ENCODE measurements at regions not wholly inside any gene's neighbourhood (a gene's known extent, or its start where the extent isn't known, plus 50 kb on each side); places are given as distances from the start of the nearest gene placed in this dataset.
"Not testable (repeated sequence)": the region's sequence is repeated elsewhere in the genome, so short reads cannot be mapped to it uniquely, and the experiment has no call there.

- DNase-seq (ENCODE audit: low read depth), result peak; percentile 81
- no peak overlapping the region for H3K4me3 ChIP-seq (ENCODE audit: low read depth, low read length)
- no peak for TF ChIP-seq CTCF (IDR thresholded peaks at IDR 0.05; ENCODE audit: insufficient read depth, low read length)
Measured at GRCh38 chr13:89401264-89401675, 1730.1 kb downstream of the SLITRK5 start.

DNA sequence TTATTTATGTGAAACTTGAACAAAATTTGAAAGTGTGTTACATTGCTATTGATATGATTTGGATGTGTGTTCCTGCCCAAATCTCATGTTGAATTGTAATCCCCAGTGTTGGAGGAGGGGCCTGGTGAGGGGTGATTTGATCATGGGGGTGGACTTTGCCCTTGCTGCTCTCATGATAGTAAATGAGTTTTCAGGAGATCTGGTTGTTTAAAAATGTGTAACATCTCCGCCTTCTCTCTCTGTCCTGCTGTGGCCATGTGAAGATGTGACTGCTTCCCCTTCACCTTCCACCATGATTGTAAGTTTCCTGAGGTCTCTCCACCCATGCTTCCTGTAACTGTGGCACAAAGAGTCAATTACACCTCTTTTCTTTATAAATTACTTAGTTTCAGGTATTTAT lies 1731.0 kb downstream of the SLITRK5 start:
- no peak for DNase-seq (ENCODE audit: low read depth)
- no peak for TF ChIP-seq CTCF (IDR thresholded peaks at IDR 0.05; ENCODE audit: insufficient read depth, low read length)
- no peak overlapping the region for H3K4me3 ChIP-seq (ENCODE audit: low read depth, low read length)

DNA sequence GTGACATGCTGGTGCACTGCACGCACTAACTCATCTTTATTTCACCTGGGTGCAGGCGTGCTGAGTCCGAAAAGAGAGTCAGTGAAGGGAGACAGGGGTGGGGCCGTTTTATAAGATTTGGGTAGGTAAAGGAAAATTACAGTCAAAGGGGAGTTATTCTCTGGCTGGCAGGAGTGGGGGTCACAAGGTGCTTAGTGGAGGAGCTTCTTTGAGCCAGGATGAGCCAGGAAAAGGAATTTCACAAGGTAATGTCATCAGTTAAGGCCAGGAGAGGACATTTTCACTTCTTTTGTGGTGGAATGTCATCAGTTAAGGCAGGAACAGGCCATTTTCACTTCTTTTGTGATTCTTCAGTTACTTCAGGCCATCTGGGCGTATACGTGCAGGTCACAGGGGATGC lies 1734.9 kb downstream of the SLITRK5 start:
- DNase-seq (ENCODE audit: low read depth); H3K4me3 ChIP-seq (ENCODE audit: low read depth, low read length): not testable (repeated sequence)

DNA sequence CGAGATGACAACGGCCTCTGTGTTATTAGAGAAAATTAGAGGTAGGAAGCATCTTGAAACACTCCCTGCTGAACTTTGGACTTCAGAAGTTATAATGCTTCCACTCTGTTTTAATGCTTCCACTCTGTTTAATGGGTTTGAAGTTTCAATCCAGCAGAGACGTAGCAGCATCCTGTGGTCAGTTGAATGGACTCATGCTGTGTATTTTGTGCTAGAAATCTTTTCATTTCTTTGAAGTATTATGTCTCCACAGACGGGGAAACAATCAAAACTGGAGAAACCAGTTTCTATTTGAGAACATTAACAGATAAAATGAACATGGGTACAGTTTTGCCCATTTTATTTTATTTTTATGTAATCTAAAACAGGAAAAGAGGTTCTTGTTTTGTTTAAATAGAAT lies 1736.2 kb downstream of the SLITRK5 start:
- DNase-seq (ENCODE audit: low read depth), result no peak
- no peak overlapping the region for H3K4me3 ChIP-seq (ENCODE audit: low read depth, low read length)
- TF ChIP-seq CTCF (IDR thresholded peaks at IDR 0.05; ENCODE audit: insufficient read depth, low read length), result no peak

DNA sequence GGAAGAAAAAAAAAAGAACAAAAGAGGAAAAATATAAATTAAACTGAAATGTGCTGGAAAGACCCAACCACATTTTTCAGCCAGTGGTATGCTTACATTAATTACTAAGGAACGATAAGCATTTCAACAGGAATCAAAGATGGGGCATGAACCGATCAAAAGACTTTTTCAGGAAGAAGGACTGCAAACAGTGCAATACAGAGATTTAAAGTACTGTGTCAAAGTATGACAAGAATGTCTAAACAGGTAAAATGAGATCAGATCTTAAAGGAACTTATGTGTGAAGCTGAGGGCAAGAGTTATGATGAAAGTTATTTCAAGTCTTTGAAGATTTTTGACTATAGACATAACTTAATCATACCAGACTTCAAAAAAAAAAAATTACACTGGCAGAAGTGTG lies 1761.8 kb downstream of the SLITRK5 start:
- no peak for DNase-seq (ENCODE audit: low read depth)
- no peak overlapping the region for H3K4me3 ChIP-seq (ENCODE audit: low read depth, low read length)
- TF ChIP-seq CTCF (IDR thresholded peaks at IDR 0.05; ENCODE audit: insufficient read depth, low read length), result no peak

DNA sequence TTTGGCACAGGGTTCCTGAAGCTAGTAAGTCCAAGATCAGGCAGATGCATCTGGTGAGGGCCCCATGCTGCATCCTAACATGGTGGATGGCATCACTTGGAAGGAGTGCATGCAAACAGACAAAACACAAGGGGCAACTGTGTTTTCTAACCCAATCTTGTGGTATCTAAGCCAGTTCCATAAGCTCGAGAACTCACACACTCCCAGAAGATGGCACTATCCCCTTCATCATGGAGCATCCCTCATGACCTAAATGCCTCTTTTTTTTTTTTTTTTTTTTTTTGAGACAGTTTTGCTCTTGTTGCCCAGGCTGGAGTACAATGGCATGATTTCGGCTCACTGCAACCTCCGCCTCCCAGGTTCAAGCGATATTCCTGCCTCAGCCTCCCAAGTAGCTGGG lies 1763.5 kb downstream of the SLITRK5 start:
- DNase-seq (ENCODE audit: low read depth); H3K4me3 ChIP-seq (ENCODE audit: low read depth, low read length): not testable (repeated sequence)

GRCh38 chr13:89454681-89455080 lies 1783.5 kb downstream of the SLITRK5 start:
- H3K4me3 ChIP-seq (ENCODE audit: low read depth, low read length), result no peak overlapping the region
- no peak for TF ChIP-seq CTCF (IDR thresholded peaks at IDR 0.05; ENCODE audit: insufficient read depth, low read length)
- no peak for DNase-seq (ENCODE audit: low read depth)

GRCh38 chr13:89455225-89455624 lies 1784.1 kb downstream of the SLITRK5 start:
- TF ChIP-seq CTCF (IDR thresholded peaks at IDR 0.05; ENCODE audit: insufficient read depth, low read length), result no peak
- DNase-seq (ENCODE audit: low read depth), result no peak
- no peak overlapping the region for H3K4me3 ChIP-seq (ENCODE audit: low read depth, low read length)
